ENCODE measurements at regions not wholly inside any gene's neighbourhood (a gene's known extent, or its start where the extent isn't known, plus 50 kb on each side); places are given as distances from the start of the nearest gene placed in this dataset.

DNA sequence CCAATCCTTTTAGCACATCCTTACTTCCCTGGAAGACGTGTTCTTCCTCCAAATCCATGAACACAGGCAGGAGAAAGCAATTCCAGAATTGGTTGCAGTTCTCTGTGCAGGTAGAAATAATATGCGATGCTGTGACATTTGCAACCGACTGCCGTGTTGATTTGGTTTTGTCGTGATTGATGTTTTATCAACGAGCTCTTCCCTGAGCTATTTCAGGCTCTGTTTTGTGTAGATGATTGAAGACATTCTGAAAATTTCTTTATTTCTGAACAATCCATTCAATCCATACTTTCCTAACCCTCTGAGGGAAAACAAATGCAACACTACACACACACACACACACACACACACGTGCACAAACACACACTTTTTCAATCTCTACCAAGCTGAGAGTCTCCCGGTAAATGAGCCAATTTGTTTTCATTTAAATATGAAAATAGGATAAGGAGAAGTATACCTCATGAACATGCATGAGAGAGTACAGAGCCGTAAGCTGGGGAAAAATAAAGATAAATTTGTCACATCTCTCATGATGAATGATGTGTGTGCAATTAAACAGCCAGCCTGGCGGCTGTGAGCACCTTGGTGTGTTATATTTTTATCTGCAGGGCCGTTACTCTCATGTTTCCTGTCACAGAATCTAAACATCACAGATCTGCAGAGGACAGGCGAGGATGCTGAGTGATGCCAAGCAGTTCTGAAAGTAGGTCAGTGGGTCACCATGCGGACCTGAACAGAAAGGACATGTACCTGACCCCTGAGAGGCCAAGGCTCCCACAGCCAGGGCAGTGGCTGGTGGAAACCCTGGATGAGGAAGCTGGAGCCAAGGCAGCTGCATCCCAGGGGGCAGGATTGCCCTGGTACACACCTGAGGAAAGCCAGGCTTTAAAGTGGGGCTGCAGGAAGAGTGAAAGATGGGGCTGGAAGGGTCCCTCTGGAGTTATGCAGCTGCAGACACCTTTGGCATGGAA is 64.8 kb downstream of the PDCL3 start:
- DNase-seq (ENCODE audit: low spot score) = no peak

DNA sequence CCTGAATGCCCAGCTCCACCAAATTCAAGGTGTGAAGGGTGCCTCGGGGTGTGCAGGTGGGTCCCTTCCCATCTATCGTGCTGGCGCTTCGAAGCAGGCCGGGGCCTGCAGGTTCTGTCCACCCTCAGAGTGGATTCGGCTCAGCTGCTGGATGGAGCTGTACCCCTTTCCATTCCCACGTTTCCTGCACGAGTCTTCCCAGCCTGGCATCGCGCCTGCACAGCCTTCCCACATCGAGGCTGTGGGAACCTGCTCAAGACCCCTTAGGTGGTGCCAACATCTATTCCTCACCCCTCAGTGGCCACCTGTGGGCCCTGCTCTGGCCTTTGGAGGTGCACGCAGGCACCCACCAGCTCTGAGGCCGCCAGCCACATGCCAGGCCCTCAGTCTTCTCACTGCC is 65.7 kb downstream of the PDCL3 start:
- no peak for DNase-seq (ENCODE audit: low spot score)

DNA sequence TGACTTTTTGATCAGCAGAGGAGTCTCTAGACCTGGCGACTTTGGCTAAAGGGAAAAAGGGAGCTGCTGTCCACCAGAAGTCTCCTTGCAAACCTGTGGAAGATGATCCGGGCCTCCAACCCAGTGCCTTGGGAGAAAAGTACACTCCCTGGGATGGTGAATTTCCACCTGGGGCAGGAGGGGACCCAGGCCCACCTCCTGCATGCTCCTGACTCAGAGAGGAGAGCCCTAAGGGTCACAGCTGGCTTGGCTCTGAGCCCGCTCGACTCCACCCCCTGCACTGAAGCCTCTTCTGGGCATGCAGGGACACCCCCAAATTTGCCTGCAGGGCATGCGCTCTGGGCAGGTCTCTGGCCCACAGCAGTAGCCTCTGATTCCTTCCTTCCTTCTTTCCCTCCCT is 66.5 kb downstream of the PDCL3 start:
- DNase-seq (ENCODE audit: low spot score) = no peak

DNA sequence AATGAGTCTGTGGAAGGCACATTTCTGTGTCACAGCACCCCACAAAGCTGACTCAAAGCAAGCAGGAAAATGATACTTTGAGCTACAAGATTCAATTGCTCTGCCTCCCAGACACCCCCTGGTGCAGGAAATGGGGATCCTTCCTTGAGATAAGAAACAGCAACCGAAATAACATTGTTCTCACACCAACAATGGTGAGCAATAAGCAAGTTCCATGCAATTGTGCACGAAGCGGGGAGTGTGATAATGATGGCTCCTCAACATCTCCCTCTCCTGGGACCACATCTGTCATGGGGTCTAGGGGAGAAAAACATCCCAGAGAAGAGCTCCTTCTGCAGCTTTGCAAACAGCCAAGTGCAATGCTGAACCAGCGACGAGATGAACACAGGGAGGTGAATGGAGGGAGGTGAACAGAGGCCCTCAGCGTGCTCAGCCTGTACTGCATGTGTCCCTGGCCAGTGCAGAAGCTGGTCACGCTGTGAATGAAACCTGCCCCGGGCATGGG is 67.7 kb downstream of the PDCL3 start:
- DNase-seq (ENCODE audit: low spot score) = no peak

DNA sequence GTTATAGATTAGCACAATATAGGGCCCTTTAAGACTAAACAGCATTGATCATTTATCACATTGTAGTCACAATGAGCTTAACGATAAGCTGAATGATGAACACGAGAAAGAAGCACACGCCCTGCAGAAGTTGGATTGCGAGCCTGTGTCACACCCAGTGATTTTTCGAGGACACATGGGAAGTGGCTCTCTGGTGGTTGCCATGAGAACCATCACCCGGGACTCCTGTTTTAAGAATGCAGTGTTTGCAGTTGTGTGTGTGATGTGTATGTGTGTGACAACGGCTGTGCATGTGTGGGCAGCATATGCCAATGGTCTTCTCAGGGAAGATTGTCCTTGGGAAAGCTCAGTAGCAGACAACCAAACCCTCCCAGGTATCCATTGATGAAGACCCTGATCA is 69.2 kb downstream of the PDCL3 start:
- DNase-seq (ENCODE audit: low spot score) = no peak

DNA sequence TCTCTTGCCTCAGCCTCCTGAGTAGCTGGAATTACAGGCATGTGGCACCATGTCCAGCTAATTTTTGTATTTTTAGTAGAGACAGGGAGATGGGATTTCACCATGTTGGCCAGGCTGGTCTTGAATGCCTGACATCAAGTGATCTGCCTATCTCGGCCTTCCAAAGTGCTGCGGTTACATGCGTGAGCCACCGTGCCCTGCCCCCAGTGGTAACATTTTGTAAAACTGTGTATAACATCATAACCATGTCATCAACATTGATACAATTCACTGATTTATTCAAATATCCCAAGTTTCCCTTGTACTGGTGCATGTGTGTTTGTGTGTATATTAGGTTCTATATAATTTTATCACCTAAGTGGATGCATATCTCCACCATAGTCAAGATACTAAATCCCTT is 70.0 kb downstream of the PDCL3 start:
- peak; percentile 16 for DNase-seq (ENCODE audit: low spot score)

DNA sequence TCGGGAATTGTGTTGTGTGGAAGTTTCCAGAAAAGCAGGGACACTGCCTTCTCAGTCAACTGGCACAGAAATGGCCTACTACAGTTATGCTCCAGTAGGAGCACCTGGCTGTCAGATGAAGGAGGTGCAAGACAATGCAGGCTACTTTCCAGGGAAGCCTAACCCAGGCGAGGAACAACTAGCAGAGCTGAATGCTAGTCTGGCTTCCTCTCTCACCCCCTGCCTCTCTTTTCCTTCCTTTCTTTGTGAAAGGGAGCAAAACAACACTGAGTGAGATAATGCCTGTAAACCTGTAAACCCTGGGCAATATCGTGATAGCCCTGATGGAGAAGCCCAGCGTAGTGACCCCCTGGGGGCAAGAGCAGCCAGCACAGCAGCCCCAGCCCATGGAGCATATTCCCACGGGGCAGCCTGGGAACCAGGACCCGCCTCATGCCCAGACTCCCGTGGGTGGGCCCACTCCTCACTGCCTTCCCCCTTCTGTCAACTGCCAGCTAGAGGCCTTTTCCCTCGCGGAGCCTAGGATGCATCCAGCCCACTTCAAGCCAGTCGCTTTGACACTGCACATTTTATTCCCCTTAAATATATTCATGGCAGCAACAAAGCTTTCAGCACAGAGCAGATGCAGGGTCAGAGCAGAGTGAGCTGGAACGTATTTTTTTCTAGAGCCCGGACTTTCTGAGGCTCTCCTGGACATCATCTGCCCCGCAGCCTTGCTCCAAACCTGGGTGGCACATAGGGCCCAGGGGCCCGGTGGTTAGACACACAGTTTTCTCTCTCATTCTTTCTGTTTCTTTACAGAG is 77.0 kb downstream of the PDCL3 start:
- DNase-seq (ENCODE audit: low spot score) = no peak

DNA sequence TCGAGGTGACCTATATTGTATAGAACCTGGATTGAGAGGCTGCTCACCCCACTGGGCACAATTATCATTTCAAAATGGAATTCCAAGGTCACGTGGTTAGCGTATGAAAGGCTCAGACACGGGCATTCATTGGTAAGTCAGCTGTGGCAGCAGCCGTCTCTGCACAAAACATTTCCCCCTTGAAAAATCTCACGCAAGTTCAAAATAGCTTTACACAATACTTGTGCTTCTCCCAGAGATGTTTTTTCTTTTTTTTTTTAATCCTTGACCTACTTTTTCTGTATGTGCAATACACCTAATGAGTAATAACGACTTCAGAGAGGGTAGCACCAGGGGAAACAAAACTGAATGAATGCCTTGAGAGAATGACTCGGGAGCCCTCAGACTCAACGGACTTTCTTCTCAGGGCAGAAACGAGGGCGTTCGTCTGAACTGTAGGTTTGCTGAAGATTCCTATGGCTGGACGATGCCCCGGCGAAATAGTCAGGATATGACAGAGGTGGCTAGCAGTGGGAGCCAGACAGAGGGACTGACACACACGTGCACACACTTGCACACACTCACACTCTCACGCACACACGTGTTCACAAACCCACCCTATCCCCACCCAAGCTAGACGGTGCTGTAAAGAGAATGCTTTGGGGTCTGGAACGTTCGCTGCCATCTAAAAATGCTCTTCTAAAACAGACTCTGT is 77.8 kb downstream of the PDCL3 start:
- DNase-seq (ENCODE audit: low spot score) = no peak

DNA sequence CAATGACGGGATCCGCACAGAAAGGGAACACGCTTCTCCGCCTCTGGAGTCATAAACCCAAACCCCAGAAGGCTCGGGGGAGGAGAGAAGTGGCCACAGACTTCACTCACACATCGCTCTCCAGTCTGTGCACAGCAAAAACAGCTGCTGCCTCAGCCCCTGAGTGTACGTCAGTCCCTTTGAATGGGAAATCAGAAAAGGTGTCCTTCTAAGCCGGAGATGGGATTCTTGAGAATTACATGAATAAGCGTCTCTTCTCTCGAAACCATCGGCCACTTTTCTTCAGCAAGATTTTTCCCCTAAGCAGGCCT is 78.3 kb downstream of the PDCL3 start:
- DNase-seq (ENCODE audit: low spot score) = no peak

DNA sequence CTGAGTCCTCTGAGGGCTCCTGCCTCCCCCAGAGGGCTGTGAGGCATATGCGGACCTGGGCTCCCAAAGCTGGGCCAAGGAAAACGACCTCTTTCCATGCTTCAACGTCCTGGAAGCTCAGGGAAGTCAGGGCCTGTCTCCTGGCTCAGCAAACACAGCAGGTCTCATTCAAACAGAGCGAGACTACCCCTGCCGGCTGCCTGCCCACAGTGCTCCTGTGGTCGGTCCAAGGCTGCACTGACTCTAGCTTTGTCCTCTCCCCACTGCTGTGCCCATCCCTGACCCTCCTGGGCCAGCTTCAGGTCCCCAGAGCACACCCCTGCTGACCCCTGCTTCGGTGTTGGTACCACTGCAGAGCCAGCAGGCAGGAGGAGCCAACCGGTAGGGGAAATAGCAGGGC is 79.6 kb downstream of the PDCL3 start:
- no peak for DNase-seq (ENCODE audit: low spot score)

DNA sequence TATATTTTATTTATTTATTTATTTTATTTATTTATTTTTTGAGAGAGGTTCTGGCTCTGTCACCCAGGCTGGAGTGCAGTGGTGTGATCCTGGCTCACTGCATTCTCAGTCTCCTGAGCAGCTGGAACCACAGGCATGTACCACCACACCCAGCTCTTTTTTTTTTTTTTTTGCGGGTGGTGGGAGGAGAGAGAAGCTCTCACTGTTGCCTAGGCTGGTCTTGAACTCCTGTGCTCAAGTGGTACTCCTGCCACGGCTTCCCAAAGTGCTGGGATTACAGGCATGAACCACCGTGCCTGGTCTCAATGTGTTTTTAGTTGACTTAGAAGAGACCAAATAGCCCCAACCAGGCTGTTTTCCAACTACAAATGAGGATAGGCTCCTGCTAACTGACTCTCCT is 80.7 kb downstream of the PDCL3 start:
- DNase-seq (ENCODE audit: low spot score) = no peak

DNA sequence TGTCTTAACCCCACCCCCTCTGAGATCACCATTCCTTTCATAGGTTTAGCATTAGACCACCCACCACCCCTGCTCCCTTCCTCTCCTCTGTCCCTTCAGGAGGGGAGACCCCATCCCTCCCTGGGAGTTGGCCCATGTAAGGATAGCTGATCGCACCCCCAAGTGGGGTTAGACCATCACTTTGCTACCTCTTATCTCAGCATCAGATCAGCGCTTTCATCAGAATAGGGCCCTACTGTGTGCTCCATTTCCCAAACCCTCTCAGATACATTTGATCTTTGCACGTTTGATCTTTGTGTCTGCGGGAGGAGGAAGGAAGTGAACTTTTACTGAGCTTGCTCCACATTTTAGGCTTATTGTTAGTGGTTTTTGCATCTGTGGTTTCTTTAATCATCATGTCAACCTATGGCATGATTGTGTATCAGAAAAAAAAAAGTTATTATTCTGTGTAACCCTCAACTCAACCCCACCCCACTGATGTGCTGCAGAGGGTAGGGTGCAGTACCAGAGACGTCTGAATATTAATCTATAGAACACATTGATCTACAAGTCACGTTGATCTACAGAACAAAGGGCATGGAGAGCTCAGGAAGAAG is 81.2 kb downstream of the PDCL3 start:
- DNase-seq (ENCODE audit: low spot score) = no peak

DNA sequence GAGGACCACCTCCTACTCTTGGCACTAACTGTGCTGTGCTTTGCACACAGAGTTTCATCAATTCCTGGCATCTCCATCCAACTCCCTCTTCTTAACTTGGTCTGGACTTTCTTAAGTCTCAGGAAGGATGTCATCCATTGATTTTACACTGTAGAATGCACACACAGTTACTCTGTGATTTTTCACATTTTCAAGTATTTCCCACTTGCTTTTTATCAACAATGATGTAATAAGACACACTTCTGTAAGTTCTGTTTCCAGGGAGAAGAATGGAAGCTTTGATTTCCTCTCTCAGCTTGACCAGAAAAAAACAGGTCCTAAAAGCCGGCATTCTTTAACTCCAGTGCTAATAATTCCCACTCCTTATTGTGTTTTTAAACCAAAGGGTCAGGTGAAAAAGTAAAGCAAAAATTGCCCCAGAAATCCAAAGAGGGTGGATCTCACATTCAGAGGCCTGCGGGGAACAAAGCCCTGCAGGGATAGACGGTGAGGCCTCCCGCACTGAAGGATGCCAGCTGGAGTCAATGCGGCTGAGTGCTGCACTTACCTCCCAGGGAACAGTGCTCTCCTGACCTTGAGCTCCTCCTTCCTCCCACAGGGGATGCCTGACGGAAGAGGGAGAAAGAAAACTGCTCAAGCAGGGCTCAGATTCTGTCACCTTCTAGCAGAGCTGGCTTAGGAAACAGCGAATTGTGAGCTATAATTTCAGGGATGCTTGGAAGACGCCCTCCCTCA is 83.1 kb downstream of the PDCL3 start:
- DNase-seq (ENCODE audit: low spot score) = no peak

DNA sequence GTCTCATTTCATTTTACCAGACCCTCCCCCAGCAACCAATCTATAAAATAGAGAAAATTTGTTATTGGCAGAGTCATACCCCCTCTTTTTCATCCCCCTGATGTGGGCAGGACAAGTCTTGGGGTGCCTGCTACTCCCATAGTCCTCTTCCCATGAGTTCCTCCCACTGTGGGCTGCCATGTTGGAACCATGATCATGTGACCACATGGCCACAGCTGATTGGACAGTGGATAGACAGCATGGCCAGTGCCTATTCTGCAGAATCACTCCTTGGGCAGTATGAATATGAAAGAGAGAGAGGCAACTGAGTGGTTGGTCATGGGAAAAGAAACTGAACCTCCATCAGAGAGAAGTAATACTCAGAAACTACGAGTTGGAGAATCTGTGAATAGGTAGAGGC is 84.9 kb downstream of the PDCL3 start:
- DNase-seq (ENCODE audit: low spot score) = peak; percentile 42

DNA sequence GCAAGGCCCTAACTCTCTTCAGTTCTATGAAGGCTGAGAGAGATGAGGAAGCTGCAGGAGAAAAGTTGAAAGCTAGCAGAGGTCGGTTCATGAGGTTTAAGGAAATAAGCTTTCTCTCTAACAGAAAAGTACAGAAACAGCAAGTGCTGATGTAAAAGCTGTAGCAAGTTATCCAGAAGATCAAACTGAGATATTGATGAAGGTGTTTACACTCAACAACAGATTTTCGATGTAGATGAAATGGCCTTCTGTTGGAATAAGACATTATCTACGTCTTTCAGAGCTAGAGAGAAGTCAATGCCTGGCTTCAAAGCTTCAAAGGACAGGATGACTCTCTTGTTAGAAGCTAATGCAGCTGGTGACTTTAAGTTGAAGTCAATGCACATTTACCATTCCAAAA is 87.4 kb downstream of the PDCL3 start:
- no peak for DNase-seq (ENCODE audit: low spot score)

DNA sequence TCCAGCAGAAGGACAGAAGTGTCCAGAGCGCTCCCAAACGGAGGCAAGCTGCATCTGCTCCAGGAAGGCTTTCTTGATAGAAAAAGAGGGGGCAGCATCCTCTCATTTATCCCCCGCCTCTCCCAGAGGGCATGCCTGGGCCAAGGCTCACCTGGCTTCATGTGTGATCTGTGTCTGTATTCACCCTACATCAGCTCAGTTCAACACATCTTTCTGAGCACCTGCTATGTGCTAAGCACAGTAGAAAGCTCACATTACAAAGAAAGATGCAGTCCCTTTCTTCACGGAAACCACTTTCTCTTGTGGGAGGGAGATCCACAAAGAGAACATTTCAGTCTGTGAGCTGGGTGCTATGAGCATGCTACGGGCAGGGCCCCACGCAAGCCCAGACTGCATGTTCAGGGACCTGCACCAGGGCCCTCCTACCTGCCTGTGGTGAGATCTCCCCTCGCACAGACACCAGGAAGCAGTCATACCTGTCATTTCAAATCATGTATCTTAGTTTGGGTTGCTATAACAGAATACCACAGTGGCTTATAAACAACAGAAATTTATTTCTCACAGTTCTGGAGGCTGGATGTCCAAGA is 90.7 kb downstream of the PDCL3 start:
- DNase-seq (ENCODE audit: low spot score) = no peak

DNA sequence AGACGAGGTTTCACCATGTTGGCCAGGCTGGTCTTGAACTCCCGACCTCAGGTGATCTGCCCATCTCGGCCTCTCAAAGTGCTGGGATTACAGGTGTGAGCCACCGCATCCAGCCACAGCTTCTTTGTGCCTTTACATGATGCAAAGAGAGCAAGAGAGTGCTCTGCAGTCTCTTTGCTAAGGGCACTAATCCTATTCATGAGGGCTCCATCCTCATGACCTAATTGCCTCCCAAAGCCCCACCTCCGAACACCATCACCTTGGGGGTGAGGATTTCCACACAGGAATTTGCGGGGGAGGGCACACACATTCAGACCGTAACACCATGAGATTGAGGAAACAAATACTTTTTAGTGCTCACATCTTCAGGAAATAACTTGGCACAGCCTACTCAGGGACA is 91.8 kb downstream of the PDCL3 start:
- no peak for DNase-seq (ENCODE audit: low spot score)

DNA sequence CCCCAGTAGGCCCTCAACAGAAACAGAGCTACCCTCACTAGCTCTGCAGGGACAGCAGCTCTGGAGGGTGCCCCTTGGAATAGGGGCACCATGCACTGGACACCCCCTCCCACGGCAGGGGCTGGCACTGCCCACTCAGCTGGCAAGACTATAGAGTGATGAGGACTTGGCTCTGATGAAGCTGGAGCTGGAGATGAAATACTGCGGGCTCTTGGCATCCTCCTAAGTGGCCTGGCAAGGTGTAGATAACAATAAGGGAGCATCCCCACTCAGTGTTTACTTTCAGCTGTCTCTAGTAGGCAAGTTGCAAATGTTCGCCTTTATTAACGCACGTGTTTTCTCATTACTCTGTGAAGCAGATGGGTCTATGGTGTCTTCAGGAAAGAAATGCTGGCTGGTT is 92.7 kb downstream of the PDCL3 start:
- no peak for DNase-seq (ENCODE audit: low spot score)

DNA sequence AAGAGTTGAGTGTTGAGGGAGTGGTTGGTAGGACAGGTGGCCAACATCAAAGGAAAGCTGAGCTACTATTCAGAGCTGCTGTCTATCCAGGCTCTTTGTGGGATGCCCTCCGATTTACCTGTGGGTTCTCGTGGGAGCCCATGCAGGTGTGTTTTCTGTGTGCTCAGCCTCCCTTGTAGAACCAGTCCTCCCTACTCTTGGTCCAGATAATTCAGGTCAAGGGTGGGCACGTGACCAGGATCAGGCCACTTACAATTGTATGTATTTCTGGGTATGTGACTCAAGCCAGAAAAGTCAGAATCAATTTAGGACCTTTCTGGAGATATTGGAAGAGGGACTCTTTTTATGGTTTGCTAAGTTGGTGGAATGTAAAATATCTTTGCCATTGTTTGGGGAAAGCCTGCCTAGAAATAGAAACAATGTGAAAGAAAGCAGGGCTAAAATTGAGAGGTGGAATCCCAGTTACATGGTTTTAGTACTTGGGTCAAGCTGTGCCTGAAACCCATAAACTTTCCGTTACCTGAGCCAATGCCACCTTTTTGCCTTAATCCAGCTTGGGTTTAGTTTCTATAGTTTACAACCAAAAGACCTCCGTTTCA is 93.2 kb downstream of the PDCL3 start:
- DNase-seq (ENCODE audit: low spot score) = no peak

DNA sequence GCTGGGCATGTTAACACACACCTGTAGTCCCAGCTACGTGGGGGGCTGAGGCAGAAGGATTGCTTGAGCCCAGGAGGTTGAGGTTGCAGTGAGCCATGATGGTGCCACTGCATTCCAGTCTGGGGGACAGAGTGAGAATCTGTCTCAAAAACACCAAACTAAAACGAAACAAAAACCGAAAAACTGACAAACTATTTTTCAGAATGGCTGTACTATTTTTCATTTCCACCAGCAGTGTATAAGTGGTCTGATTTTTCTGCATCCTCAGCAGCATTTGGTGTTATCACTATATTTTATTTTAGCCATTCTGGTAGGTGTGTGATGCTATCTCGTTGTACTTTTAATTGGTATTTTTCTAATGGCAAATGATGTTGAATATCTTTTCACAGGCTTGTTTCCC is 95.2 kb downstream of the PDCL3 start:
- DNase-seq (ENCODE audit: low spot score) = no peak
